ENCODE measurements at regions not wholly inside any gene's neighbourhood (a gene's known extent, or its start where the extent isn't known, plus 50 kb on each side); places are given as distances from the start of the nearest gene placed in this dataset.

DNA sequence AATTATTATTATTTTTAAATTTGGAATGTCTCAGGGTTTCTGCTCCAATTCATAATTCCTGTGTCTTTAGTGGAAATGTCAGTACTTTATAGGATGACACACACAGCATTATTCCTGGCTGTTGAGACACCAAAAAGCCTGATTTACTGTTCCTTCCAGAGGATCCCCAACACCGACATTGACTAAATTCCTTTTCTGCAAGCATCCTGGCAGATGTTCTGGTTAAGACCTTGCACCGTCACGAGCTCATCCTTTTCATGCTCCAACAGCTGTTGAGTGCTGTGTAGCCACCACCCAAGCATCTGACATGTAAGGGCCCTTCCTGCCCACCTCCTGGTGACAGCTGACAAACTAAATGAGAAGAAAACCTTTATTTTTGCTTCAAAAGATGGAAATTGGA, 284.3 kb upstream of the SULF2 start:
- Mint-ChIP-seq H3K27ac (no peak overlapping the region), H3K36me3 (ENCODE audit: low read depth) (no peaks in the 10 kb centered on the region), H3K9me3 (peaks cover 3% of the 10 kb centered on the region), H3K27me3 (peaks cover 2% of the 10 kb centered on the region), H3K4me3 (no peak overlapping the region), H3K4me1 (ENCODE audit: low read depth) (no peaks in the 10 kb centered on the region)
- POLR2A ChIA-PET: no interaction called here
- no peak for ATAC-seq
- CTCF ChIA-PET: no interaction called here
- TF ChIP-seq, protein P1, sequence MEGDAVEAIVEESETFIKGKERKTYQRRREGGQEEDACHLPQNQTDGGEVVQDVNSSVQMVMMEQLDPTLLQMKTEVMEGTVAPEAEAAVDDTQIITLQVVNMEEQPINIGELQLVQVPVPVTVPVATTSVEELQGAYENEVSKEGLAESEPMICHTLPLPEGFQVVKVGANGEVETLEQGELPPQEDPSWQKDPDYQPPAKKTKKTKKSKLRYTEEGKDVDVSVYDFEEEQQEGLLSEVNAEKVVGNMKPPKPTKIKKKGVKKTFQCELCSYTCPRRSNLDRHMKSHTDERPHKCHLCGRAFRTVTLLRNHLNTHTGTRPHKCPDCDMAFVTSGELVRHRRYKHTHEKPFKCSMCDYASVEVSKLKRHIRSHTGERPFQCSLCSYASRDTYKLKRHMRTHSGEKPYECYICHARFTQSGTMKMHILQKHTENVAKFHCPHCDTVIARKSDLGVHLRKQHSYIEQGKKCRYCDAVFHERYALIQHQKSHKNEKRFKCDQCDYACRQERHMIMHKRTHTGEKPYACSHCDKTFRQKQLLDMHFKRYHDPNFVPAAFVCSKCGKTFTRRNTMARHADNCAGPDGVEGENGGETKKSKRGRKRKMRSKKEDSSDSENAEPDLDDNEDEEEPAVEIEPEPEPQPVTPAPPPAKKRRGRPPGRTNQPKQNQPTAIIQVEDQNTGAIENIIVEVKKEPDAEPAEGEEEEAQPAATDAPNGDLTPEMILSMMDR (IDR thresholded peaks at IDR 0.05): no peak
- DNase-seq: no peak
- intact Hi-C loops (cut with micrococcal nuclease): no loop called here

DNA sequence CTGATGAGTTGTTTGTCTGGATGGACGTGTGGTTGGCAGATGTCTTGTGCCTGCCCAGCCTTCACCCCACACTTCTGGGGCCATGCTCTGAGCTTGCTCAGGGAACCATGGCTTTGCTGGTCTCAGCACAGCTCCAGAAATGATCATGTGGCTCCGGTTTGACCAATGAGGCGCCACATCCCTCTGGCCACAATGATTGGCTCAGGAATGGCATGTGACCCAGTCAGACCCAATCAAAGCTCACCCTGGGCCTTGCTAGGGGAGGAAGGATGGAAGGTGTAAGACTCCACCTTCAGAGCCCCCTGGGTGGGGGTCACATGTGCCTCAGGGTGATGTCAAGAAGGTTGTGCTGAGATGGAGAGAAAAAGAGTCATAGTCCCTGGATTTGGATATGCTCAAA, 281.6 kb upstream of the SULF2 start:
- Mint-ChIP-seq H3K9me3 (peaks cover 3% of the 10 kb centered on the region), H3K36me3 (ENCODE audit: low read depth) (no peaks in the 10 kb centered on the region), H3K4me1 (ENCODE audit: low read depth) (no peaks in the 10 kb centered on the region), H3K27ac (no peak overlapping the region), H3K27me3 (peaks cover 2% of the 10 kb centered on the region), H3K4me3 (no peak overlapping the region)
- CTCF ChIA-PET: no interaction called here
- no peak for ATAC-seq
- TF ChIP-seq, protein P1 (IDR thresholded peaks at IDR 0.05): no peak
- POLR2A ChIA-PET: no interaction called here
- DNase-seq: no peak
- intact Hi-C loops (cut with micrococcal nuclease): no loop called here

DNA sequence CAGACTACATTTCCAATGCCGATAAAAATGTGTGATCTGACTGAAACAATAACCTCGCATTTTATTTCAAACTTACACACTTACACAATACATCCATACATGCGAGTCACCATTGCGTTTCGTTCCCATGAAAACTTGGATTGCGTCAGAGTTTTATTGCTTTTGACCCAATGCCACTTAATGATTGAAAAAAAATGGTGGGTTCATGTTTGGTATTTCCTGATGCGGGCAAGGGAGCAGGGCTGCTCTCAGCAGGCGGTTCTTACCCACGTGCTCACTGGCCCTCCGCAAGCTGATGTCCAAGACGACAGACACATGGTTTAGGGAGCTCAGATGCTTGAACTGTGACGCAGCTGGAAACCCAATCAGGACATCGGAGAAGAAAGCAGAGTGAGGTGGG, 281.0 kb upstream of the SULF2 start:
- Mint-ChIP-seq H3K4me1 (ENCODE audit: low read depth) (no peaks in the 10 kb centered on the region), H3K27ac (no peak overlapping the region), H3K36me3 (ENCODE audit: low read depth) (no peaks in the 10 kb centered on the region), H3K9me3 (peaks cover 3% of the 10 kb centered on the region), H3K4me3 (no peak overlapping the region), H3K27me3 (peaks cover 2% of the 10 kb centered on the region)
- CTCF ChIA-PET: no interaction called here
- intact Hi-C loops (cut with micrococcal nuclease): no loop called here
- DNase-seq: no peak
- ATAC-seq: no peak
- TF ChIP-seq, protein P1 (IDR thresholded peaks at IDR 0.05): no peak
- POLR2A ChIA-PET: no interaction called here

DNA sequence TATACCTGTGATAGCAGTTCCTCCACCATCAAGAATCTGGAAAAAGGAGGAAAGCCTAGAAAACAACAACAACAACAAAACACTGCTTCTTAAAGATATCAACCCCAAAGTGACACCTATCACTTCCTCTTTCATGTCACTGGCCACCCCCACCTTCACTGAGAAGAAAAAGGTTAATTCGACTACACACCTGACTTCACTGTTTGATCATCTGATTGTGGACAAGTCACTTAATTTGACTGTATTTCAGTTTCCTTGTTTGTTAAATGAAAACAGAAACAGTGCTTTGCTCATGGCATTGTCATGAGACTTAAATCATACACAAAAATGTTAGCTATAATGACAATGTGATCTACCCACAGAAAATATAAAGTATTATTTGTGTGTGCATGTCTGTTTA, 280.6 kb upstream of the SULF2 start:
- TF ChIP-seq, protein P1 (IDR thresholded peaks at IDR 0.05): no peak
- no peaks in the 10 kb centered on the region for H3K4me1 Mint-ChIP-seq (ENCODE audit: low read depth)
- intact Hi-C loops (cut with micrococcal nuclease): no loop called here
- H3K36me3 Mint-ChIP-seq (ENCODE audit: low read depth): no peaks in the 10 kb centered on the region
- peaks cover 2% of the 10 kb centered on the region for H3K27me3 Mint-ChIP-seq
- DNase-seq: no peak
- peaks cover 3% of the 10 kb centered on the region for H3K9me3 Mint-ChIP-seq
- H3K4me3 Mint-ChIP-seq: no peak overlapping the region
- CTCF ChIA-PET: no interaction called here
- no peak for ATAC-seq
- POLR2A ChIA-PET: no interaction called here
- no peak overlapping the region for H3K27ac Mint-ChIP-seq

DNA sequence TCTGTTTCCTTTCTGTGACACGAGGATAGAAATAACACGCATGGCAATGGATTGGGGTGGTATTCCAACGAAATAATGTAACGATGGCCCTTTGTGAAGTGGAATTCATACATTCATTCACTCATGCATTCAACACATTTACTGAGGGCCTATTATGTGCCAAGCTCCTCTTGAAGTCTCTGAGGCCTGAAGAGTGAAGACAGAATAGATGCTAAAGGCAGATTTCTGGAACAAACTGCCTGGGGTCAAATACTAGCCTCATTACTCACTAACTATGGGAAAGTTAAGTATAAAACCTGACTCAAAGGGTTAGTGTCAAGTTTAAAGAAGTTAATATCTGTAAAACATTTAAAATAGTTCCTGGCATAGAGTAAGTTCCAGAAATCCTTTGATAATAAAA, 279.6 kb upstream of the SULF2 start:
- peaks cover 2% of the 10 kb centered on the region for H3K27me3 Mint-ChIP-seq
- no peak overlapping the region for H3K4me3 Mint-ChIP-seq
- TF ChIP-seq, protein P1 (IDR thresholded peaks at IDR 0.05): no peak
- no peak for ATAC-seq
- no peak overlapping the region for H3K27ac Mint-ChIP-seq
- no peaks in the 10 kb centered on the region for H3K36me3 Mint-ChIP-seq (ENCODE audit: low read depth)
- no peaks in the 10 kb centered on the region for H3K4me1 Mint-ChIP-seq (ENCODE audit: low read depth)
- peaks cover 3% of the 10 kb centered on the region for H3K9me3 Mint-ChIP-seq
- intact Hi-C loops (cut with micrococcal nuclease): no loop called here
- DNase-seq: no peak
- ChIA-PET POLR2A (no interaction called here), CTCF (no interaction called here)
